ENCODE measurements at regions not wholly inside any gene's neighbourhood (a gene's known extent, or its start where the extent isn't known, plus 50 kb on each side); places are given as distances from the start of the nearest gene placed in this dataset.

GRCh38 chr10:128930515-128930914 is 536.5 kb upstream of the MGMT start:
- no peak for DNase-seq (ENCODE audit: low read depth)

- no peak for DNase-seq (ENCODE audit: low read depth)
Observed at GRCh38 chr10:128932071-128932820, 534.8 kb upstream of the MGMT start.

GRCh38 chr10:128934492-128934891 is 532.5 kb upstream of the MGMT start:
- DNase-seq (ENCODE audit: low read depth): no peak

- no peak for DNase-seq (ENCODE audit: low read depth)
Observed at GRCh38 chr10:128936392-128936791, 530.6 kb upstream of the MGMT start.

GRCh38 chr10:128938558-128938957 is 528.5 kb upstream of the MGMT start:
- no peak for DNase-seq (ENCODE audit: low read depth)

- DNase-seq (ENCODE audit: low read depth): no peak
Observed at GRCh38 chr10:128940081-128940480, 527.0 kb upstream of the MGMT start.

GRCh38 chr10:128943111-128943510 is 523.9 kb upstream of the MGMT start:
- DNase-seq (ENCODE audit: low read depth): no peak

GRCh38 chr10:128945398-128945797 is 521.6 kb upstream of the MGMT start:
- DNase-seq (ENCODE audit: low read depth): no peak

- no peak for DNase-seq (ENCODE audit: low read depth)
Observed at GRCh38 chr10:128950159-128950915, 516.7 kb upstream of the MGMT start.

GRCh38 chr10:128950916-128951275 is 516.1 kb upstream of the MGMT start:
- no peak for DNase-seq (ENCODE audit: low read depth)

- no peak for DNase-seq (ENCODE audit: low read depth)
Observed at GRCh38 chr10:128952856-128953255, 514.2 kb upstream of the MGMT start.

- DNase-seq (ENCODE audit: low read depth): no peak
Observed at GRCh38 chr10:128956149-128956548, 510.9 kb upstream of the MGMT start.

- DNase-seq (ENCODE audit: low read depth): no peak
Observed at GRCh38 chr10:128957221-128957620, 509.8 kb upstream of the MGMT start.

GRCh38 chr10:128958834-128959690 is 508.0 kb upstream of the MGMT start:
- no peak for DNase-seq (ENCODE audit: low read depth)

GRCh38 chr10:128959746-128960145 is 507.3 kb upstream of the MGMT start:
- DNase-seq (ENCODE audit: low read depth): no peak

GRCh38 chr10:128960517-128960916 is 506.5 kb upstream of the MGMT start:
- no peak for DNase-seq (ENCODE audit: low read depth)

GRCh38 chr10:128962182-128962581 is 504.9 kb upstream of the MGMT start:
- DNase-seq (ENCODE audit: low read depth): no peak

GRCh38 chr10:128963211-128964099 is 503.6 kb upstream of the MGMT start:
- no peak for DNase-seq (ENCODE audit: low read depth)

GRCh38 chr10:128964100-128964403 is 503.0 kb upstream of the MGMT start:
- DNase-seq (ENCODE audit: low read depth): no peak

GRCh38 chr10:128967980-128968756 is 498.9 kb upstream of the MGMT start:
- no peak for DNase-seq (ENCODE audit: low read depth)

- DNase-seq (ENCODE audit: low read depth): no peak
Observed at GRCh38 chr10:128969551-128969950, 497.5 kb upstream of the MGMT start.

Measured in stromal cell of bone marrow (primary cell).